ENCODE measurements at regions not wholly inside any gene's neighbourhood (a gene's known extent, or its start where the extent isn't known, plus 50 kb on each side); places are given as distances from the start of the nearest gene placed in this dataset.

GRCh38 chr2:103230796-103231195, 469.0 kb downstream of the TMEM182 start:
- no peaks in the 10 kb centered on the region for H3K27me3 ChIP-seq (ENCODE audit: control insufficient read depth in 1 of 2, insufficient read depth in 2 of 2, low read length in 2 of 2)
- intact Hi-C loops (cut with DNase I, micrococcal nuclease): no loop called here
- ChIA-PET CTCF (no interaction called here), POLR2A (no interaction called here)
- H3K4me3 ChIP-seq (ENCODE audit: low read length): no peak overlapping the region
- DNase-seq (no peak), ATAC-seq (ENCODE audit: poor library complexity) (no peak)
- TF ChIP-seq CTCF (IDR thresholded peaks at IDR 0.05): no peak
- no peak overlapping the region for H3K27ac ChIP-seq (ENCODE audit: low read depth in 1 of 2, low read length in 2 of 2)
- peaks cover 0 to under 1% of the 10 kb centered on the region in 2 experiments for H3K9me3 ChIP-seq (ENCODE audit: control insufficient read depth in 1 of 2, insufficient read depth in 1 of 2, low read length in 2 of 2)
- no peak overlapping the region for H3K27ac Mint-ChIP-seq
- H3K36me3 ChIP-seq (ENCODE audit: insufficient read depth, low read length): no peaks in the 10 kb centered on the region
- H3K4me3 Mint-ChIP-seq: no peak overlapping the region
- H3K36me3 Mint-ChIP-seq (ENCODE audit: low read depth): no peaks in the 10 kb centered on the region
- H3K4me1 Mint-ChIP-seq (ENCODE audit: low read depth): no peaks in the 10 kb centered on the region
- H3K27me3 Mint-ChIP-seq: no peaks in the 10 kb centered on the region
- H3K9me3 Mint-ChIP-seq: no peaks in the 10 kb centered on the region
- no peaks in the 10 kb centered on the region for H3K4me1 ChIP-seq (ENCODE audit: insufficient read depth, low read length)

GRCh38 chr2:103232865-103233264, 471.0 kb downstream of the TMEM182 start:
- no peaks in the 10 kb centered on the region for H3K36me3 ChIP-seq (ENCODE audit: insufficient read depth, low read length)
- H3K4me3 Mint-ChIP-seq: no peak overlapping the region
- H3K36me3 Mint-ChIP-seq (ENCODE audit: low read depth): no peaks in the 10 kb centered on the region
- no peaks in the 10 kb centered on the region for H3K4me1 Mint-ChIP-seq (ENCODE audit: low read depth)
- H3K27ac ChIP-seq (ENCODE audit: low read depth in 1 of 2, low read length in 2 of 2): no peak overlapping the region
- no peaks in the 10 kb centered on the region for H3K27me3 Mint-ChIP-seq
- POLR2A ChIA-PET: no interaction called here
- ATAC-seq (ENCODE audit: poor library complexity): no peak
- peaks cover 5% of the 10 kb centered on the region for H3K9me3 Mint-ChIP-seq
- TF ChIP-seq CTCF (IDR thresholded peaks at IDR 0.05): no peak
- intact Hi-C loops (cut with DNase I, micrococcal nuclease): no loop called here
- no peaks in the 10 kb centered on the region for H3K4me1 ChIP-seq (ENCODE audit: insufficient read depth, low read length)
- CTCF ChIA-PET: no interaction called here
- no peak for DNase-seq
- no peaks in the 10 kb centered on the region for H3K9me3 ChIP-seq (ENCODE audit: control insufficient read depth in 1 of 2, insufficient read depth in 1 of 2, low read length in 2 of 2)
- no peaks in the 10 kb centered on the region for H3K27me3 ChIP-seq (ENCODE audit: control insufficient read depth in 1 of 2, insufficient read depth in 2 of 2, low read length in 2 of 2)
- H3K4me3 ChIP-seq (ENCODE audit: low read length): no peak overlapping the region
- H3K27ac Mint-ChIP-seq: no peak overlapping the region

GRCh38 chr2:103233691-103234090, 471.9 kb downstream of the TMEM182 start:
- Histone ChIP-seq H3K4me3 (ENCODE audit: low read length) (no peak overlapping the region), H3K27me3 (ENCODE audit: control insufficient read depth in 1 of 2, insufficient read depth in 2 of 2, low read length in 2 of 2) (no peaks in the 10 kb centered on the region), H3K27ac (ENCODE audit: low read depth in 1 of 2, low read length in 2 of 2) (no peak overlapping the region), H3K36me3 (ENCODE audit: insufficient read depth, low read length) (no peaks in the 10 kb centered on the region), H3K4me1 (ENCODE audit: insufficient read depth, low read length) (no peaks in the 10 kb centered on the region), H3K9me3 (ENCODE audit: control insufficient read depth in 1 of 2, insufficient read depth in 1 of 2, low read length in 2 of 2) (no peaks in the 10 kb centered on the region)
- intact Hi-C loops (cut with DNase I, micrococcal nuclease): no loop called here
- no peak for DNase-seq
- Mint-ChIP-seq H3K9me3 (peaks cover 5% of the 10 kb centered on the region), H3K27me3 (no peaks in the 10 kb centered on the region), H3K4me3 (no peak overlapping the region), H3K4me1 (ENCODE audit: low read depth) (no peaks in the 10 kb centered on the region), H3K27ac (no peak overlapping the region), H3K36me3 (ENCODE audit: low read depth) (no peaks in the 10 kb centered on the region)
- ChIA-PET POLR2A (no interaction called here), CTCF (no interaction called here)
- TF ChIP-seq CTCF (IDR thresholded peaks at IDR 0.05): no peak
- ATAC-seq (ENCODE audit: poor library complexity): no peak

Measured in CD4-positive, alpha-beta T cell (primary cell).